Parathyroid adenoma (tissue), 2 donors: ENCODE measurements at regions not wholly inside any gene's neighbourhood (a gene's known extent, or its start where the extent isn't known, plus 50 kb on each side); places are given as distances from the start of the nearest gene placed in this dataset.

Source experiments
- H2AFZ ChIP-seq: fragments of 300-600 bp; sonication (generic); one replicate; pipeline ENCODE4 v1.7.0; 2017; ENCODE audit warnings: antibody characterized with exemption, mild to moderate bottlenecking
- H3K27ac ChIP-seq: fragments of 300-600 bp; sonication (generic); one replicate; pipeline ENCODE4 v1.7.0; 2017
- H3K27me3 ChIP-seq: fragments of 300-600 bp; sonication (generic); one replicate; pipeline ENCODE4 v1.7.0; 2017; ENCODE audit warnings: low read length; ENCODE audit not compliant: control insufficient read depth, insufficient read depth
- H3K36me3 ChIP-seq: fragments of 300-600 bp; sonication (generic); one replicate; pipeline ENCODE4 v1.7.0; 2017; ENCODE audit warnings: low read length; ENCODE audit not compliant: control insufficient read depth, insufficient read depth
- H3K4me1 ChIP-seq: fragments of 300-600 bp; sonication (generic); one replicate; pipeline ENCODE4 v1.7.0; 2017; ENCODE audit warnings: control low read depth
- H3K4me2 ChIP-seq: fragments of 300-600 bp; sonication (generic); one replicate; pipeline ENCODE4 v1.7.0; 2017; ENCODE audit warnings: low read length
- H3K4me3 ChIP-seq: fragments of 300-600 bp; sonication (generic); one replicate; pipeline ENCODE4 v1.7.0; 2017; ENCODE audit warnings: low read depth, low read length
- H3K79me2 ChIP-seq: fragments of 300-600 bp; sonication (generic); one replicate; pipeline ENCODE4 v1.7.0; 2017; ENCODE audit warnings: control low read depth
- H3K9ac ChIP-seq: fragments of 300-600 bp; sonication (generic); one replicate; pipeline ENCODE4 v1.7.0; 2017; ENCODE audit warnings: mild to moderate bottlenecking
- H3K9me3 ChIP-seq: fragments of 300-600 bp; sonication (generic); one replicate; pipeline ENCODE4 v1.7.0; 2017; ENCODE audit warnings: low read length; ENCODE audit not compliant: control insufficient read depth
- TF ChIP-seq, protein P1 (sequence below): fragments of 300-600 bp; sonication (generic); IDR thresholded peaks from one replicate; pipeline ENCODE4 v1.7.0; 2017; ENCODE audit warnings: antibody characterized with exemption, mild to moderate bottlenecking
- donor health status: primary hyperparathyroidism.

DNA sequence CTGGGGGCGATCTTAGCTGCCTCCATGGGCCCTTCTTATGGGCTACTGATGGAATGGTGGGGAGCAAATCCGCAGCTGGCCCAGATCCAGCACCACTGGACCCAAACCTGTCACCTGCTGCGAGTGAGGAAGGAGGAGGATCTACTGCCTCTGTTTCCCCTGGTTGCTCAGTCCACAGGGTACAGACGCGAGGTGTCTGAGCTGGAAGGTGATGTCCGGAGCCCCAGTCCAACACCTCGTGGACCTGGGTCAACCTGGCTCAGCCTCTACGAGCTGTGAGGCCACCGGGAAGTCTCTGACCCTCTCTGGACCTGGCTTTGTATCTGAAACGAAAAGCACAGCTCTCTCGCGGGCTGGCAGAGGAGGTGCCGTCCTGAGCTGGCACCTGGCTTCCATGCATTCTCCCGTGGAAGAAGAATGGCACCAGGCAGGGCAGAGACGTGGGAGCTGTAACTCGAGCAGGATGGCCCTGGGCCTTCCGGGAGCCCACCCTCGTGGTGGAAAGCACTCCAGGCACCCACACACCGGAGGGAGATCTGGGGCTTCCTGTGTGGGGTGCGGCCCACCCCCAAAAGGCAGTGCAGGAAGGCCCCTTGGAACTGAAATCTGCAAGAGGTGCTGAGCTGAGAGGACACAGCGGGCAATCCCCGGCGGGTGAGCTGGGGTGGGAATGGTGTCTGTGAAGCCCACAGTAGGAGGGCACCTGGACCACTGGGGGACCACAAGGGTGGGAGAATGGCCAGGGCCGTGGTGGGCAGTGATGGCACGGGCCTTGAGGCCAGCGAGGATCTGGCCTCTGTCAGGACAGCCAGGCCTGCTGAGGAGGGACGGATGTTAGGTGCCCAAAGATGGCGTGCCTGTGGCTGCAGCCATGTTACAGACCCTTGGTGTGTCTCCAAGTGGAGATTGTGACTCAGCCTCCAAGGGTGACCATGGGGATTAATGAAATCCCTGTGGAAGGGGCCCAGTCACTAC is 133.4 kb downstream of the OLFM1 start:
- H3K9ac ChIP-seq = no peak overlapping the region
- TF ChIP-seq, protein P1, sequence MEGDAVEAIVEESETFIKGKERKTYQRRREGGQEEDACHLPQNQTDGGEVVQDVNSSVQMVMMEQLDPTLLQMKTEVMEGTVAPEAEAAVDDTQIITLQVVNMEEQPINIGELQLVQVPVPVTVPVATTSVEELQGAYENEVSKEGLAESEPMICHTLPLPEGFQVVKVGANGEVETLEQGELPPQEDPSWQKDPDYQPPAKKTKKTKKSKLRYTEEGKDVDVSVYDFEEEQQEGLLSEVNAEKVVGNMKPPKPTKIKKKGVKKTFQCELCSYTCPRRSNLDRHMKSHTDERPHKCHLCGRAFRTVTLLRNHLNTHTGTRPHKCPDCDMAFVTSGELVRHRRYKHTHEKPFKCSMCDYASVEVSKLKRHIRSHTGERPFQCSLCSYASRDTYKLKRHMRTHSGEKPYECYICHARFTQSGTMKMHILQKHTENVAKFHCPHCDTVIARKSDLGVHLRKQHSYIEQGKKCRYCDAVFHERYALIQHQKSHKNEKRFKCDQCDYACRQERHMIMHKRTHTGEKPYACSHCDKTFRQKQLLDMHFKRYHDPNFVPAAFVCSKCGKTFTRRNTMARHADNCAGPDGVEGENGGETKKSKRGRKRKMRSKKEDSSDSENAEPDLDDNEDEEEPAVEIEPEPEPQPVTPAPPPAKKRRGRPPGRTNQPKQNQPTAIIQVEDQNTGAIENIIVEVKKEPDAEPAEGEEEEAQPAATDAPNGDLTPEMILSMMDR = no peak
- H3K27me3 ChIP-seq = peaks cover 8% of the 10 kb centered on the region

GRCh38 chr9:135221576-135221950 is 134.1 kb downstream of the OLFM1 start:
- no peaks in the 10 kb centered on the region for H3K79me2 ChIP-seq
- no peak overlapping the region for H2AFZ ChIP-seq
- no peaks in the 10 kb centered on the region for H3K9me3 ChIP-seq
- H3K4me3 ChIP-seq = no peak overlapping the region
- no peak overlapping the region for H3K9ac ChIP-seq
- no peaks in the 10 kb centered on the region for H3K36me3 ChIP-seq
- H3K27me3 ChIP-seq = peaks cover 8% of the 10 kb centered on the region
- H3K4me2 ChIP-seq = no peak overlapping the region
- no peaks in the 10 kb centered on the region for H3K4me1 ChIP-seq
- TF ChIP-seq, protein P1 = no peak
- no peak overlapping the region for H3K27ac ChIP-seq

More for the DNA sequence above, 133.4 kb downstream of the OLFM1 start:
- no peaks in the 10 kb centered on the region for H3K79me2 ChIP-seq
- no peak overlapping the region for H2AFZ ChIP-seq
- no peaks in the 10 kb centered on the region for H3K36me3 ChIP-seq
- H3K27ac ChIP-seq = no peak overlapping the region
- no peak overlapping the region for H3K4me3 ChIP-seq
- no peak overlapping the region for H3K4me2 ChIP-seq
- no peaks in the 10 kb centered on the region for H3K4me1 ChIP-seq
- no peaks in the 10 kb centered on the region for H3K9me3 ChIP-seq

DNA sequence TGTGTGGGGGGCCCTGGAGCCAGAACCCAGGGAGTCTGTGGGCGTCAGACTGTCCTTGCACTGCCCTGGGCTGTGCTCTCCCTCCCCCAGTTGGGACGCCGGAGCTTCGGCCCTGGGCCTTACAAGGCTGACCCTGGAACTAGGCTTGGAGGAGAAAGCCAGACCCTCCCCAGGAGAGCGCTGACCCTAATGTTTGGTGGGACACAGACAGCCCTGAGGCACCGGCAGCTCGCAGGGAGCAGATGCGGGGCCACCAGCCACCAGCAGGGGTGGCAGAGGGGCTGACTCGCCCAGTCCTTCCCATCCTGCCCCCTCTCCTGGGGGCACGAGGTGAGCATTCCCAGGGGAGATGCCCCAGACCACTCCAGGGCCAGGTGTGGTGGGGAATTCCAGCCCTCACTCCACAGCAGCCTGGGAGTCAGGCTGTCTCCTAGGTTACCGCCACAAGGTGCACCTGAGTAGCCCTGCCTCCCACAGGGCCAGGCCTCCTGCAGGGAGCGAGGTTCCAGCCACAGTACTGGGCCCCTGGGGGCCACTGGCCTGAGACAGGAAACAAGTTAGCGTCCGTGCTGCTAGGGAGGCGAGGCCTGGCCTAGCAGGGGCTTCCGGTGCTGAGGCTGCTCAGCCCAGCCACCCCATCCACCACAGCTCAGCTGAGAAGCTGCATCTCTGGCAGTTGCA is 134.6 kb downstream of the OLFM1 start:
- Histone ChIP-seq H3K4me2 (no peak overlapping the region), H3K27ac (no peak overlapping the region), H3K4me3 (no peak overlapping the region), H2AFZ (no peak overlapping the region), H3K79me2 (no peaks in the 10 kb centered on the region), H3K27me3 (peaks cover 8% of the 10 kb centered on the region), H3K9ac (no peak overlapping the region), H3K4me1 (no peaks in the 10 kb centered on the region), H3K9me3 (no peaks in the 10 kb centered on the region), H3K36me3 (no peaks in the 10 kb centered on the region)
- TF ChIP-seq, protein P1 = no peak

DNA sequence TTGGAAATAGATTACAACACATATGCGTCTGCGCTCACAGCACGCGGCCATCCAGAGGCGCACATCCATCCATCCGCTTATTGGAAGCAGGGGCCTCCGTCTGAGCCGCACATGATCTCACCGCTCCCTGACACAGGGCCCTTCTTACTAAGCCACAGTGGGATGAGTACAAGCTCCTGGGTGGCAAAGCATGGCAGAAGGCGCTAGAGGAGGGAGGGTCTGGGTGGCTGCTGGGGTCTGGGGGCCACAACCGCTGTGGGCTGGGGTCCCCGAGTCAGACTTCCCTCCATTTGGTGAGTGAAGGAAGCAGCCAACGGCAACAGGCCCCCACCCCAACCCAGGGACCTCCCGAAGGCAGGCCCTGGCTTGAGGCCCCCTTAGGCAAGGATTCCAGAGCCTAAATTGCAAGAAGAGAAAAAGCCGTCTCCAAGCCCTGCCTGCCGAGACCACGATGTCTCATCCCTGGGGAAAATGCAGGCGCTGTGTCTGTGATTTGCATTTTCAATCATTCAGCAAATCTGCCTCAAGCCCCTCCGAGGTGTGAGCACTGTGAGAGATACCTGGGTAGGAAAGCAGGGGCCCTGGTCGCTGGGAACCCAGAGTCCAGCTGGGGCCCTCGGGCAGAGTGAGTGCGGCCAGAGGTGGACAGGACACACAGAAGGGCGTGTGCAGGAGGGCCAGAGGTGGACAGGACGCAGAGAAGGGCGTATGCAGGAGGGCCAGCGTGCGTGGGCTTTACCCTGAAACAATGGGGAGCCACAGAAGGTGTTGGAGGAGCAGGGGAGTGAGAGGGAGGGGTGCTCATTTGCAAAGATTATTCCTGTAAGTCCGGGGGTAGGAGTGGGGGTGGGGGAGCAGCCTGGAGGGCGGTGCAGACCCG is 135.7 kb downstream of the OLFM1 start:
- Histone ChIP-seq H3K4me1 (no peaks in the 10 kb centered on the region), H3K9ac (no peak overlapping the region), H3K79me2 (no peaks in the 10 kb centered on the region), H2AFZ (no peak overlapping the region), H3K36me3 (no peaks in the 10 kb centered on the region), H3K4me2 (no peak overlapping the region), H3K4me3 (no peak overlapping the region), H3K27ac (no peak overlapping the region), H3K9me3 (no peaks in the 10 kb centered on the region), H3K27me3 (peaks cover 2% of the 10 kb centered on the region)
- TF ChIP-seq, protein P1 = no peak
